ENCODE measurements at regions not wholly inside any gene's neighbourhood (a gene's known extent, or its start where the extent isn't known, plus 50 kb on each side); places are given as distances from the start of the nearest gene placed in this dataset.

- H3K9ac ChIP-seq (ENCODE audit: low read depth in 1 of 2, low read length in 2 of 2) = no peak overlapping the region
- no peak overlapping the region for H3K4me3 ChIP-seq (ENCODE audit: low read depth in 1 of 3, low read length in 3 of 3)
- TF ChIP-seq NR2F2 (IDR thresholded peaks at IDR 0.05) = no peak
- TF ChIP-seq RXRA (IDR thresholded peaks at IDR 0.05) = no peak
- no peak for TF ChIP-seq TAF1 (conservative IDR thresholded peaks at IDR 0.05)
- TF ChIP-seq RAD21 (IDR thresholded peaks at IDR 0.05) = no peak
- TF ChIP-seq SP1 (IDR thresholded peaks at IDR 0.05) = no peak
- TF ChIP-seq FOXA2 (IDR thresholded peaks at IDR 0.05) = no peak
- no peak for TF ChIP-seq CTCF (IDR thresholded peaks at IDR 0.05; ENCODE audit: low read depth, low read length, missing input control)
- TF ChIP-seq JUND (IDR thresholded peaks at IDR 0.05) = no peak
- no peak for TF ChIP-seq MAX (IDR thresholded peaks at IDR 0.05)
- no peak for DNase-seq (ENCODE audit: low spot score)
- no peaks in the 10 kb centered on the region for H3K36me3 ChIP-seq (ENCODE audit: control insufficient read depth in 4 of 4, insufficient read depth in 3 of 4, low read depth in 1 of 4, low read length in 3 of 4)
- no peak overlapping the region for H3K27ac ChIP-seq (ENCODE audit: low read depth in 1 of 2, low read length in 2 of 2)
- no peaks in the 10 kb centered on the region for H3K4me1 ChIP-seq (ENCODE audit: control insufficient read depth in 4 of 4, insufficient read depth in 4 of 4, low read length in 3 of 4)
- H3K9me3 ChIP-seq (ENCODE audit: control insufficient read depth in 4 of 4, low read length in 3 of 4) = no peaks in the 10 kb centered on the region
- H3K27me3 ChIP-seq (ENCODE audit: control insufficient read depth in 4 of 4, insufficient read depth in 4 of 4, low read length in 3 of 4) = no peaks in the 10 kb centered on the region
Measured at GRCh38 chr2:139704606-139705005, 924.4 kb upstream of the NXPH2 start.

GRCh38 chr2:139694327-139694726 is 914.1 kb upstream of the NXPH2 start:
- Histone ChIP-seq H3K4me3 (ENCODE audit: low read depth in 1 of 3, low read length in 3 of 3) (no peak overlapping the region), H3K27ac (ENCODE audit: low read depth in 1 of 2, low read length in 2 of 2) (no peak overlapping the region), H3K36me3 (ENCODE audit: control insufficient read depth in 4 of 4, insufficient read depth in 3 of 4, low read depth in 1 of 4, low read length in 3 of 4) (no peaks in the 10 kb centered on the region), H3K4me1 (ENCODE audit: control insufficient read depth in 4 of 4, insufficient read depth in 4 of 4, low read length in 3 of 4) (no peaks in the 10 kb centered on the region), H3K27me3 (ENCODE audit: control insufficient read depth in 4 of 4, insufficient read depth in 4 of 4, low read length in 3 of 4) (no peaks in the 10 kb centered on the region), H3K9me3 (ENCODE audit: control insufficient read depth in 4 of 4, low read length in 3 of 4) (no peaks in the 10 kb centered on the region), H3K9ac (ENCODE audit: low read depth in 1 of 2, low read length in 2 of 2) (no peak overlapping the region)
- TF ChIP-seq RXRA (IDR thresholded peaks at IDR 0.05) (no peak), FOXA2 (IDR thresholded peaks at IDR 0.05) (no peak), HNF4A (conservative IDR thresholded peaks at IDR 0.05) (no peak), TAF1 (conservative IDR thresholded peaks at IDR 0.05) (no peak), NR2F2 (IDR thresholded peaks at IDR 0.05) (no peak)
- WGBS = 55% methylated on average over 1 of the region's 1 CpG
- no peak for DNase-seq (ENCODE audit: low spot score)

- H3K4me3 ChIP-seq (ENCODE audit: low read depth in 1 of 3, low read length in 3 of 3) = no peak overlapping the region
- H3K4me1 ChIP-seq (ENCODE audit: control insufficient read depth in 4 of 4, insufficient read depth in 4 of 4, low read length in 3 of 4) = no peaks in the 10 kb centered on the region
- H3K27me3 ChIP-seq (ENCODE audit: control insufficient read depth in 4 of 4, insufficient read depth in 4 of 4, low read length in 3 of 4) = no peaks in the 10 kb centered on the region
- H3K27ac ChIP-seq (ENCODE audit: low read depth in 1 of 2, low read length in 2 of 2) = no peak overlapping the region
- H3K9ac ChIP-seq (ENCODE audit: low read depth in 1 of 2, low read length in 2 of 2) = no peak overlapping the region
- H3K36me3 ChIP-seq (ENCODE audit: control insufficient read depth in 4 of 4, insufficient read depth in 3 of 4, low read depth in 1 of 4, low read length in 3 of 4) = no peaks in the 10 kb centered on the region
- 74% methylated on average over 3 of the region's 3 CpGs for WGBS
- no peak for TF ChIP-seq HNF4G (IDR thresholded peaks at IDR 0.05)
- TF ChIP-seq JUND (IDR thresholded peaks at IDR 0.05) = no peak
- TF ChIP-seq EGR1 (IDR thresholded peaks at IDR 0.05; ENCODE audit: low read depth in 2 of 2) = no peak
- no peak for TF ChIP-seq MAX (IDR thresholded peaks at IDR 0.05)
- TF ChIP-seq FOXA2 (IDR thresholded peaks at IDR 0.05) = no peak
- TF ChIP-seq HNF4A (conservative IDR thresholded peaks at IDR 0.05) = no peak
- no peak for DNase-seq (ENCODE audit: low spot score)
- no peaks in the 10 kb centered on the region for H3K9me3 ChIP-seq (ENCODE audit: control insufficient read depth in 4 of 4, low read length in 3 of 4)
Measured at GRCh38 chr2:139686205-139686604, 906.0 kb upstream of the NXPH2 start.

Measured in liver (tissue), 8 donors.